A549 (cell line): ENCODE measurements at regions not wholly inside any gene's neighbourhood (a gene's known extent, or its start where the extent isn't known, plus 50 kb on each side); places are given as distances from the start of the nearest gene placed in this dataset.

Source experiments
- CTCF ChIP-seq: fragments of >200 bp; sonication (Bioruptor Twin); formaldehyde crosslinking; IDR thresholded peaks from 3 replicates; pipeline ENCODE4 v1.5.1; 2016
- EP300 ChIP-seq, 2 experiments: fragments of >200 bp; sonication (Bioruptor Twin); formaldehyde crosslinking; IDR thresholded peaks; 2 replicates in 1 of 2; 3 replicates in 1 of 2; pipeline ENCODE4 v1.6.1; 2016 to 2017
- JUN ChIP-seq, 2 experiments: fragments of >200 bp; sonication (Bioruptor Twin); formaldehyde crosslinking; IDR thresholded peaks; 2 replicates in 1 of 2; 3 replicates in 1 of 2; pipeline ENCODE4 v1.6.1; 2016 to 2017
- POLR2A ChIP-seq: IDR thresholded peaks from 2 replicates; pipeline ENCODE4 v1.6.1; 2012; ENCODE audit warnings: mild to moderate bottlenecking, low read length
- RFX5 ChIP-seq: fragments of 450-650 bp; IDR thresholded peaks from 2 replicates; pipeline ENCODE4 v1.7.1; 2014; ENCODE audit warnings: antibody characterized with exemption, mild to moderate bottlenecking, moderate library complexity
- SREBF2 ChIP-seq: fragments of 450-650 bp; IDR thresholded peaks from 2 replicates; pipeline ENCODE4 v1.6.1; 2014; ENCODE audit warnings: mild to moderate bottlenecking, moderate library complexity

- TF ChIP-seq RFX5 (no peak), CTCF (no peak), POLR2A (no peak), EP300 (IDR thresholded peaks at IDR 0.05) (no peak), JUN (IDR thresholded peaks at IDR 0.05) (no peak), SREBF2 (no peak)
Observed at GRCh38 chr5:89570557-89570956, 687.6 kb upstream of the MEF2C start.
